OCI-LY1 (cell line): ENCODE measurements at regions not wholly inside any gene's neighbourhood (a gene's known extent, or its start where the extent isn't known, plus 50 kb on each side); places are given as distances from the start of the nearest gene placed in this dataset.

Experiments used
- EZH2 ChIP-seq: fragments of 200-600 bp; sonication (generic), shearing (Covaris generic); IDR thresholded peaks from 2 replicates; pipeline ENCODE4 v1.8.0; 2017; ENCODE audit warnings: borderline replicate concordance, mixed run types, mild to moderate bottlenecking, antibody characterized with exemption, low read length, moderate library complexity, mixed read lengths
- TF ChIP-seq, protein P1 (sequence below): fragments of 200-600 bp; sonication (generic), shearing (Covaris generic); IDR thresholded peaks from 2 replicates; pipeline ENCODE4 v1.5.1; 2017; ENCODE audit warnings: mild to moderate bottlenecking, antibody characterized with exemption, low read length, moderate library complexity, mixed read lengths

DNA sequence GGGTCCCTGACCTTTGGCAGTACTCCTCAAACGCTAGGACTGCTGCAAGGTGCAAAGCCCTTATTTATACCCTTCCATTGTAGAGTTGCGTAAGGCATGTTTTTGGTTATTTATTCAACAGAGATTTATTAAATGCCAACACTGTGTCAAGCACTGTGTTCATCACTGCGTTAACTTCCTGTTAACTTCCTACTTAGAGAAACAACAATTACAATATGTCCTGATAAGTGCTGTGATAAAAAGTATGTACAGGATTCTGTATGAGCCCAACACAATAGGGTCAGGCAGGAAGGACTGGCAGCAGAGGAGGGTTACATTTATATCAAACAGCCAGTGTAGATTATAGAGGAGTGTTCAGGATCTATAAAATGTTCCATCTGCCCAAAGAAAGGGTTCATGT is 812.8 kb upstream of the API5 start:
- TF ChIP-seq, protein P1, sequence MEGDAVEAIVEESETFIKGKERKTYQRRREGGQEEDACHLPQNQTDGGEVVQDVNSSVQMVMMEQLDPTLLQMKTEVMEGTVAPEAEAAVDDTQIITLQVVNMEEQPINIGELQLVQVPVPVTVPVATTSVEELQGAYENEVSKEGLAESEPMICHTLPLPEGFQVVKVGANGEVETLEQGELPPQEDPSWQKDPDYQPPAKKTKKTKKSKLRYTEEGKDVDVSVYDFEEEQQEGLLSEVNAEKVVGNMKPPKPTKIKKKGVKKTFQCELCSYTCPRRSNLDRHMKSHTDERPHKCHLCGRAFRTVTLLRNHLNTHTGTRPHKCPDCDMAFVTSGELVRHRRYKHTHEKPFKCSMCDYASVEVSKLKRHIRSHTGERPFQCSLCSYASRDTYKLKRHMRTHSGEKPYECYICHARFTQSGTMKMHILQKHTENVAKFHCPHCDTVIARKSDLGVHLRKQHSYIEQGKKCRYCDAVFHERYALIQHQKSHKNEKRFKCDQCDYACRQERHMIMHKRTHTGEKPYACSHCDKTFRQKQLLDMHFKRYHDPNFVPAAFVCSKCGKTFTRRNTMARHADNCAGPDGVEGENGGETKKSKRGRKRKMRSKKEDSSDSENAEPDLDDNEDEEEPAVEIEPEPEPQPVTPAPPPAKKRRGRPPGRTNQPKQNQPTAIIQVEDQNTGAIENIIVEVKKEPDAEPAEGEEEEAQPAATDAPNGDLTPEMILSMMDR, result no peak
- no peak for TF ChIP-seq EZH2
